Thymus (tissue), 11 donors: ENCODE measurements at regions not wholly inside any gene's neighbourhood (a gene's known extent, or its start where the extent isn't known, plus 50 kb on each side); places are given as distances from the start of the nearest gene placed in this dataset.

Source experiments
- DNase-seq, 9 donors: peaks; one replicate each; pipeline ENCODE4 v3.0.0-alpha.2; 2013; ENCODE audit warnings: low spot score in 9 of 9, low read depth in 6 of 9, missing footprints in 1 of 9
- H3K27ac ChIP-seq, 2 donors: one replicate each; pipeline ENCODE4 v1.5.1; 2013; ENCODE audit warnings: control low read depth in 1 of 2, low read depth in 1 of 2, low read length in 1 of 2, mild to moderate bottlenecking in 1 of 2, moderate library complexity in 1 of 2
- H3K27me3 ChIP-seq, 2 donors: one replicate each; pipeline ENCODE4 v1.5.1; 2013; ENCODE audit warnings: low read length in 1 of 2; ENCODE audit not compliant: control insufficient read depth in 2 of 2, insufficient read depth in 1 of 2
- H3K36me3 ChIP-seq, 2 donors: one replicate each; pipeline ENCODE4 v1.5.1; 2013; ENCODE audit warnings: low read length in 1 of 2, mild to moderate bottlenecking in 1 of 2, moderate library complexity in 1 of 2; ENCODE audit not compliant: control insufficient read depth in 2 of 2, insufficient read depth in 2 of 2
- H3K4me1 ChIP-seq, 2 donors: one replicate each; pipeline ENCODE4 v1.5.1; 2013; ENCODE audit warnings: low read length in 2 of 2; ENCODE audit not compliant: control insufficient read depth in 2 of 2, insufficient read depth in 2 of 2
- H3K4me3 ChIP-seq, 2 donors: one replicate each; pipeline ENCODE4 v1.5.1; 2013; ENCODE audit warnings: low read length in 2 of 2, control low read depth in 1 of 2, mild to moderate bottlenecking in 1 of 2
- H3K9me3 ChIP-seq, 2 donors: one replicate each; pipeline ENCODE4 v1.5.1; 2013; ENCODE audit warnings: low read length in 1 of 2, mild to moderate bottlenecking in 1 of 2; ENCODE audit not compliant: control insufficient read depth in 2 of 2, insufficient read depth in 1 of 2
- WGBS: extraction: QIAGEN DNeasy Blood & Tissue Kit; methylation state at CpG from one replicate; pipeline ENCODE4 v1.1.7; 2013; 5-methylcytosine and 5-hydroxymethylcytosine counted together
- donor health status: healthy.

DNA sequence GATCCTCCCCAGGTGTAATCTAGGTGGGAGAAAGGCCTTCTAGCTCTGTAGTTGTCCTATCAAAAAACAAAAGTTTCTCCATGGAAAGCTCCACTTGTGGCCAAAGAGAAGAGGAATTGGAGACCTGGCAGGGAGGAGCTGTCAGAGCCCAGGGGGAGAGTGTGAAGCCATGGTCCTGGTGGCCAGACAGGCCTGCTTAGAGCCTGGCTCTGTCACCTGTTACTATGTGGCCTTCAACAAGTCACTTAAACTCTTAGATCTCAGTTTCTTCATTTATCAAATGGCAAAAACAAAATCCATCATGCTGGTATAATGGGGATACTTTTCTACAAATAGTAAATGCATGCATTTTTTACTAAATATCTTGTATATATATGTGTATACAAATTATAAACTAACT, 59.0 kb upstream of the NFE2L3 start:
- no peak for DNase-seq
- Histone ChIP-seq H3K4me1 (peaks cover 7 to 12% of the 10 kb centered on the region in 2 donors), H3K27me3 (no peaks in the 10 kb centered on the region), H3K9me3 (no peaks in the 10 kb centered on the region), H3K36me3 (no peaks in the 10 kb centered on the region), H3K4me3 (no peak overlapping the region), H3K27ac (no peak overlapping the region)

DNA sequence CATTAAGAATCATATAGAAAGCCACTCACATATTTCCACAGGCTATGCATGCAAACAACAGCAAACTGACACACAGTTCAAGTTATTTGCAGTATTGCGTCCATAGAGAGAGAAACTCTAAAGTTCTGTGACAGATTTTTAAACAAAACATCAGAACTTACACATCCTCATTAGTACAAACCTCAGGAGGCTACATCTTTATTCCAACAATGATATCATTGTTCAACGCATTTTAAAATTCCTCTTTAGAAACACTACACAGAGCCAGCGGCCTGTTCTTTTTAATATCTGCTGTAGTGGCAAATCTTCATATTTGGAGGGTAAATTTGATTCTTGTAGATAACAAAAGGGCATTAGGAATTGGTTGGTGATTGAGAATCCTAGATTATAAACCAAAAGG, 55.9 kb upstream of the NFE2L3 start:
- Histone ChIP-seq H3K36me3 (no peaks in the 10 kb centered on the region), H3K4me1 (peaks cover 9 to 17% of the 10 kb centered on the region in 2 donors), H3K27me3 (no peaks in the 10 kb centered on the region), H3K9me3 (no peaks in the 10 kb centered on the region), H3K4me3 (no peak overlapping the region), H3K27ac (no peak overlapping the region)
- 98% methylated on average over 3 of the region's 3 CpGs for WGBS
- no peak for DNase-seq

DNA sequence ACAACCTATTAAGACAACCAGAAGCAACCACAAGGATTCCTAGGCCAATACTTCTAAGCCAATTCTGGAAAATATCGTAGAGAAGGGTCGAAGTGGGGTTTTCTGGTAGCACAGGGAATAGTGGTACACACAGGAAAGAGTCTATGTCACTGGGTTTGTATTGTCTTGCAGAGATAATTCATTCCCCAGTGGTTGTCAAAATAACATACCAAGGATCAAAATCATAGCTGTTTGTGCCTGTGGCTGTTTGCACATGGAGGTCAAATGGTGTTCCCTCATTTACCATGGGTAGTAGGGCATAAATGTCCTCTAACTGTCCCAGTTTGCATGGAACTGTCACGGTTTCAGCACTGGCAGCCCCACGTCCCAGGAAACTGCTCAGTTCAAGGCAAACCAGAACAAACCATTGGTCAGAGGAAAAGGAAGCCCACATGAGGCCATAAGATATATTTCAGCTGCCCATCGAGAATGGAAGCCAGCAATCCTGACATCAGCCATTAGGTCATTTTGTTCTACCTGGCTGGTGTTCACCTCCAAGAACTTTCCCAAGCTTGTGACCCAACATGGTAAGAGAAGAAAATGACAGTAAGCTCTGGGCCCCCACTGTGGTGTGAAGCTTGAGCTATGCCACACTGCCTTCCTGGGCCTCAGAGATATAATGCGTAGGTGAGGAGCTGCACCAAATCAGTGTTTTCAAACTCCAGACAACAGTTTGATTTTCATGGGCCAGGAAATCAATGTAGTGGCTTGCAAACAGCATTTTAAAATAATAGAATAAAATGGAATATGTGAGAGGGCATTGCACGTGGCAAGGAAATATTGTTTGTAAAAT, 53.9 kb upstream of the NFE2L3 start:
- Histone ChIP-seq H3K27me3 (no peaks in the 10 kb centered on the region), H3K27ac (peak overlapping the region in 1 of 2 donors; percentile 37), H3K36me3 (no peaks in the 10 kb centered on the region), H3K4me1 (peaks cover 13 to 28% of the 10 kb centered on the region in 2 donors), H3K9me3 (no peaks in the 10 kb centered on the region), H3K4me3 (no peak overlapping the region)
- no peak for DNase-seq
- 96% methylated on average over 7 of the region's 7 CpGs for WGBS

DNA sequence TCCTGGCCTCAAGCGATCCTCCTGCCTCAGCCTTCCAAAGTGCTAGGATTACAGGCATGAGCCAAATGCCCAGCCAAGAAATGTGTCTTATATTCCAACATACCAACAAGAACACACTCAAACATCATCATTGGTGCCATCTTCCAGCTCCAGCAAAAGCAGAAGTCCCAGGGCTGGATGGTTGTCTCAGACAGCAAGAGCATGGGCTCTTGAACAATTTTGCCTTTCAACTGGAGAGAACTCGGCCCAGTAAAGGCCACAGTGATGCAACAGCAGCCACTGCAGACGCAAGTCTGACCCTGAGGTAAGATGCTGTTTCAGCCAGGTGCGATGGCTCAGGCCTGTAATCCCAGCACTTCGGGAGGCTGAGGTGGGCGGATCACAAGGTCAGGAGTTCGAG, 52.8 kb upstream of the NFE2L3 start:
- no peaks in the 10 kb centered on the region for H3K27me3 ChIP-seq
- H3K27ac ChIP-seq = no peak overlapping the region
- no peaks in the 10 kb centered on the region for H3K36me3 ChIP-seq
- peaks cover 13 to 28% of the 10 kb centered on the region in 2 donors for H3K4me1 ChIP-seq
- 98% methylated on average over 7 of the region's 7 CpGs for WGBS
- no peaks in the 10 kb centered on the region for H3K9me3 ChIP-seq
- no peak for DNase-seq
- no peak overlapping the region for H3K4me3 ChIP-seq

DNA sequence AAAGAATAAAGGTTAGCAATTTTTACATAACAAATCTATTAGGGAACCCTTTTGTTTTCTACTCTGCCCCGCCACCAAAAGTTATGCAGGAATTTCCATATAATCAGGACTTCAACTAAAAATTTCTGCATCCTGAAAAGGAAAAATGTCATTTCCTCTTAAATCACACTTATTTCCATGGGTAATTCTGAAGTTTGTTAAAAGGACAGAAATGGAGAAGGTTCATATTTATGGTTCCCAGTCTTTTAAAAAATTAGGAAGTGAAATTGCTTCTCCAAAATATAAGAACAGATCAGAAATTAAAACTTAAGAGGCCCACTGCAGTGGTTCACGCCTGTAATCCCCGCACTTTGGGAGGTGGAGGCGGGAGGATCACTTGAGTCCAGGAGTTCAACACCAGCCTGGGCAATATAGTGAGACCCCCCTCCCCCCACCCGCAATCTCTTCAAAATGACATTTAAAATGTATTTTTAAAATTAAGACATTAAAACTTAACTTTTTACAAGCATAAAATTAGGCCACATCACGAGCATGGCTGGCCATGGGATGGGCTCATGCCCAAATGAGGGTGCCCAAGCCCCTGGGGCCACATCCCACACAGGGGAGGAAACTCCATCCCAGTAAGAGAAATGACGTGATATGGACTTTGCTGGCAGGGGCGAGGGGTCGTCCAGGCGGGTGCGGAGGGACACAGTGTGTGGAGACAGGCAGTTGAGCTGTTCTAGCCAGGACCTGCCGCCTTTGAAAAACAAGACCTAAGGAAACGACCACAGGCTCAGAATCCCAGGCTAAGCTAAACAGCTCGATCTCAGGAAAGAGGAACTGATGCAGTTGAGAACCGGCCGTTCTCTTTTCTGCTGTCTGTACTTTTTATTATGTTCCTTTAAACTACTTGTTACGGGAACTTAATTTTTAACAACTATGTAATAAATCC, 51.3 kb upstream of the NFE2L3 start:
- H3K27ac ChIP-seq = peak overlapping the region in 1 of 2 donors; percentile 26
- WGBS = 59% methylated on average over 17 of the region's 17 CpGs
- DNase-seq = peak in 2 of 9 donors; percentile 17 to 18

DNA sequence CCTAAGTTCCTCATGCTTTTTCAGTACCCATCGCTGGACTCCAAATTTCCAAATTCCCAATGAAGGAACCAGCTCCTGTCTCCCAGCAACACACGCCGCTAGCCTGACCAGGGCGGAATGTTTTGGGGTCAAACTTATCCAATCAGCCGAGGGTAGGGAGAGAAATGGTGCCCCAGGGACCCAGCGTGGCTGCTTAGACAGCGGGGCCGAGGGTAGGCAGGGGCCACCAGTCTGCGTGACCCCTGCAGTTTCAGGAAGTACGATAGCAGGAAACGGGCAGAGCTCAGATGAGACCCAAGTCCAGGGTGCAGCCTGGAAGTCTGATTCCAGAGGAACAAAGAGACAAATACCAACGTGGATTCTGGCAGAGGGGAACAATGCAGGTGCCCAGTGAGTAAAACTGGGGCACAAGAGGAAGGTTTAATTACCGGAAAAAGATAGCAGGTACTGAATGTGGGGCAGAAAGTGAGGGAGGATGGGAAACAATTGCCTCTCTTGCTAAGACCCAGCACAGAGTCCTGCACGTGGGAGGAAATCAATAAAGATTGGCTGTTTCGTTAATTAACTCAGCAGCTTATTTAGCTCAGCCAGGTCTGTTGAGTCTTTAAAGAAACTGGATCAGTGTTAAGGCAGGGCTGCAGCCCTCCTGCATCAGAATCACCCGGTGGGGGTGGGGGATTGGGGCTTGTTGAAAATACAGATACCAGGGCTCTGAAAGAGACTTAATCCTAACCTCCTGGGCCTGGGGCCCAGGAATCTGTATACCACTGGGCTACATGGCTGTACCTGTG, 50.4 kb upstream of the NFE2L3 start:
- Histone ChIP-seq H3K36me3 (no peaks in the 10 kb centered on the region), H3K4me1 (peaks cover 13 to 31% of the 10 kb centered on the region in 2 donors), H3K27me3 (no peaks in the 10 kb centered on the region), H3K27ac (peak overlapping the region in 1 of 2 donors; percentile 43), H3K4me3 (peak overlapping the region; percentile 36 to 40), H3K9me3 (no peaks in the 10 kb centered on the region)
- DNase-seq = peak in 6 of 9 donors; percentile 25 to 61 (median 36)
- 15% methylated on average over 16 of the region's 16 CpGs for WGBS

More for the DNA sequence above, 51.3 kb upstream of the NFE2L3 start:
- Histone ChIP-seq H3K27me3 (no peaks in the 10 kb centered on the region), H3K36me3 (no peaks in the 10 kb centered on the region), H3K4me3 (peak overlapping the region in 1 of 2 donors; percentile 36), H3K9me3 (no peaks in the 10 kb centered on the region), H3K4me1 (peaks cover 13 to 28% of the 10 kb centered on the region in 2 donors)

DNA sequence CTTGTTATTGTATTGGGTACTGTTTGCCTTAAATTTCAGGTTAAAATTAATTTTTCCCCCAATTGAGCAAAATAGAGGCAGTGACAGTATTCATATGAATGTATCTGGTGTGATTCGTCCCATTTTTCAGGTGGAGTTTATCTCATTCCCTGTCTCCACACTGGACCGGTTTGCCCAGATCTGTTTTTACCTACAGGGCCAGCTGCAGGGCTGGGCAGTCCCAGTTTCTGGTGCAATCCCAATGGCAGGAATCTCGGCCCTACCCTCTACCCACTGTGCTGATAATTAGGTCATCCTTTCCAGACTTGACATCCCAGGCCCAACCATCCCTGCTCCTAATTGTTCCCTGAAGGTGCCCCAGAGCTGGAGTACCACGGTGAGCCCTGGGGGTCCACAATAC, 49.8 kb upstream of the NFE2L3 start:
- peaks cover 13 to 28% of the 10 kb centered on the region in 2 donors for H3K4me1 ChIP-seq
- no peaks in the 10 kb centered on the region for H3K9me3 ChIP-seq
- H3K4me3 ChIP-seq = no peak overlapping the region
- H3K27me3 ChIP-seq = no peaks in the 10 kb centered on the region
- no peak overlapping the region for H3K27ac ChIP-seq
- 96% methylated on average over 4 of the region's 4 CpGs for WGBS
- no peak for DNase-seq
- H3K36me3 ChIP-seq = no peaks in the 10 kb centered on the region
